Mucosa of gallbladder (tissue), 1 donor: ENCODE measurements at regions not wholly inside any gene's neighbourhood (a gene's known extent, or its start where the extent isn't known, plus 50 kb on each side); places are given as distances from the start of the nearest gene placed in this dataset.

ENCODE experiments used
- DNase-seq: peaks from one replicate; pipeline ENCODE4 v3.0.0-alpha.2; 2020; ENCODE audit warnings: low spot score
- donor health status: DM: no; HTN: no; CAD: no.

DNA sequence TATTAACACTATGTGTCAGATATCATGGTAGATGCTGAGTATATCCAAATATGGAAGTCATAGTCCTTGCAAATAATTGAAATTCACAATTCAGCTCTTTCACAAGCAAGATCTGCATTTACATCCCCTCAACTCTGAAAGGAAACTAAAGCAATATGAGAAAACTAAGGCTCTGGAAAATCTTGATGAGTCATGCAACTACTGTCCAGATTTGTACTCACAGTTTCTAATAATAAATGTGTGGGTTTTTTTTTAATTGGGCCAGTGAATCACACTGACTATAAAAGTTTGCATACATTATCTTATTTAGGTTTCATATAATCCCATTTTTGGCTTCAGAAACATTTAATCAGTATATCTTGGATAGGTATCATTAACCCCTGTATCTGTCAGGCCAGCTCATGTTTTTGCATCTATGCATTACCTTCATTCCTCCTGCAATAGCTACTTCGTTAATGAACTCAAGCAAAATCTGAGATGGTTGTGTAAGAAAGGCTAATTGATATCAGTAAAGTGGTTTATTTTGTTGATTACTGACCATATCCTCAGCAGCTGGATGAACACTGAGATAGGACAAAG lies 58.7 kb upstream of the PRR16 start:
- DNase-seq: no peak

GRCh38 chr5:120405923-120406322 lies 58.2 kb upstream of the PRR16 start:
- DNase-seq: no peak

DNA sequence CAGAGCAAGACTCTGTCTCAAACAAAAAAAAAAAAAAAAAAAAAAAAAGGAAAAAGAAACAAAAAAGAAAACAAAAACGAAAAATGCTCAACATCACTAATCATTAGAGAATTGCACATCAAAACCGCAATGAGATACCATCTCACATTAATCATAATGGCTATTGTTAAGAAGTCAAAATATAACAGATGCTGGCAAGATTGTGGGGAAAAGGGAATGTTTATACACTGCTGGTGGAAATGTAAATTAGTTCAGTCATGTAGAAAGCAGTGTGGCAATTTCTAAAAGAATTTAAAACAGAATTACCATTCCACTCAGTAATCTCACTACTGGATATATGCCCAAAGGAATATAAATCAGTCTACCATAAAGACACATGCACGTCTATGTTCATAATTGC lies 50.4 kb upstream of the PRR16 start:
- no peak for DNase-seq
